Natural killer cell (primary cell): ENCODE measurements at regions not wholly inside any gene's neighbourhood (a gene's known extent, or its start where the extent isn't known, plus 50 kb on each side); places are given as distances from the start of the nearest gene placed in this dataset.

Experiments used
- ATAC-seq, 3 donors: fragments of 150-1000 bp in 2 of 3; fragments of 200-7000 bp in 1 of 3; cut with Tn5 transposase; 1 replicate in 1 of 3; 2 replicates in 2 of 3; pipeline ENCODE4 v1.10.0; 2021; ENCODE audit warnings: mild to moderate bottlenecking in 2 of 3, moderate library complexity in 2 of 3
- DNase-seq, 2 donors: peaks; one replicate each; pipeline versions ENCODE4 v3.0.0 to v3.0.0-alpha.2; 2013 to 2021; ENCODE audit warnings: mixed read lengths in 1 of 2
- H3K27ac ChIP-seq: one replicate; pipeline ENCODE4 v1.5.1; 2013; ENCODE audit warnings: mild to moderate bottlenecking, low read length
- H3K27me3 ChIP-seq: one replicate; pipeline ENCODE4 v1.6.1; 2013; ENCODE audit warnings: low read length; ENCODE audit not compliant: control insufficient read depth, insufficient read depth
- H3K36me3 ChIP-seq: one replicate; pipeline ENCODE4 v1.6.1; 2013; ENCODE audit warnings: low read length; ENCODE audit not compliant: control insufficient read depth, insufficient read depth
- H3K4me1 ChIP-seq: one replicate; pipeline ENCODE4 v1.6.1; 2013; ENCODE audit warnings: low read length; ENCODE audit not compliant: control insufficient read depth, insufficient read depth
- H3K4me3 ChIP-seq: one replicate; pipeline ENCODE4 v1.5.1; 2013; ENCODE audit warnings: low read length
- H3K9me3 ChIP-seq: one replicate; pipeline ENCODE4 v1.6.1; 2013; ENCODE audit warnings: low read length; ENCODE audit not compliant: control insufficient read depth, insufficient read depth
- H3K27ac Mint-ChIP-seq, 2 donors: one replicate each; pipeline ENCODE4 v1.8.0; 2022; ENCODE audit warnings: mild to moderate bottlenecking in 2 of 2, mixed read lengths in 2 of 2, moderate library complexity in 1 of 2
- H3K27me3 Mint-ChIP-seq, 2 donors: one replicate each; pipeline ENCODE4 v1.8.0; 2022; ENCODE audit warnings: low read depth in 2 of 2, mixed read lengths in 2 of 2
- H3K36me3 Mint-ChIP-seq: one replicate; pipeline ENCODE4 v1.8.0; 2022; ENCODE audit warnings: mixed read lengths
- H3K4me1 Mint-ChIP-seq, 2 donors: one replicate each; pipeline ENCODE4 v1.8.0; 2022; ENCODE audit warnings: mixed read lengths in 2 of 2
- H3K4me3 Mint-ChIP-seq: one replicate; pipeline ENCODE4 v1.8.0; 2022; ENCODE audit warnings: mild to moderate bottlenecking, moderate library complexity, mixed read lengths
- H3K9me3 Mint-ChIP-seq, 2 donors: one replicate each; pipeline ENCODE4 v1.8.0; 2022; ENCODE audit warnings: mixed read lengths in 2 of 2
- CTCF ChIP-seq: fragments of 200-600 bp; IDR thresholded peaks from one replicate; pipeline ENCODE4 v1.8.0; 2022; ENCODE audit warnings: antibody characterized with exemption
- WGBS: methylation state at CpG from one replicate; pipeline ENCODE4 v1.1.7; 2013; ENCODE audit warnings: missing lambda C conversion rate; ENCODE audit not compliant: insufficient coverage; 5-methylcytosine and 5-hydroxymethylcytosine counted together
- intact Hi-C: fragments of 100-400 bp; cut with micrococcal nuclease; formaldehyde crosslinking; loops from one replicate; pipeline ENCODE4 v1.14.2; 2022

DNA sequence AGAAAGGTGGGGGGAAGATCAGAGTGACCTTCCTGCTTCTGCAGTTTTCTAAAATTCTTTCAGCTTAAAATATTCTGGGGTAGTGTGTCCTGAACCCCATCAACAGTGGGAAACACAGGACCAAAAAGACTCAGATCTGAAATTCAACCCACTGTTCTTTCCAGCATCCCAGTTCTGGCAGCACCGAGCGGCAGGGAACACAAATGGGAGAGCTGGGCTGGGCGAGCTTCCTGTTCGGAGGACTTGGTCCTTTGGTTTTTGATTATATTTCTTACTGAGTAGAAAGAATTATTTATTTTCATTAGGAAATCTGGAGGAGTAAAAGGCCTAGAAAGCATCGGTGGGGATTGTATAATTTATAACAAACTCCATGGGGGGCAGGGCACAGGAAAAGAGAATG lies 239.1 kb downstream of the COG6 start:
- H3K36me3 Mint-ChIP-seq: no peaks in the 10 kb centered on the region
- Histone ChIP-seq H3K36me3 (no peaks in the 10 kb centered on the region), H3K4me3 (no peak overlapping the region), H3K4me1 (no peaks in the 10 kb centered on the region), H3K9me3 (no peaks in the 10 kb centered on the region), H3K27ac (no peak overlapping the region), H3K27me3 (no peaks in the 10 kb centered on the region)
- no peak overlapping the region for H3K4me3 Mint-ChIP-seq
- ATAC-seq: no peak
- DNase-seq: no peak
- H3K27ac Mint-ChIP-seq: no peak overlapping the region
- intact Hi-C loops: no loop called here
- no peak for TF ChIP-seq CTCF
- H3K27me3 Mint-ChIP-seq: peaks cover 20 to 41% of the 10 kb centered on the region in 2 donors
- H3K4me1 Mint-ChIP-seq: peaks cover 0 to 6% of the 10 kb centered on the region in 2 donors
- WGBS: 92% methylated on average over 4 of the region's 5 CpGs
- H3K9me3 Mint-ChIP-seq: no peaks in the 10 kb centered on the region

DNA sequence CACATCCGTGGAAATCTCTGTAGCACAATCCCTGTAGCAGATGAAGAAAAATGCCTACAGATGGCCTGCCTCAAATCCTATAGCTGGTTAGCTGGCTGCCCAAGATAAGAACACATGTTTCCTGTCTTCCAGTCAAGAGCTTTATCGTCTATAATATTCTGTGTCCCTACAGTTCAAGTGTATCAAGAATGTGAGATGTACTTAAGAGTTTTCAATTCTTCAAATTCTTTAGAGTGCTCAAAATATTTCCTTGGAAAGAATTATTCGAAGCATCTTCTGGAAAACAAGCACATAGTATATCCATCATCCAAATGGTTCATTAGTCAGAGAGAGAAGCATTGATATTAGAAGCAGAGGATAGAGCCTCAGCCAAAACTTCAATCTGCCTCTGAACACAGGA lies 239.8 kb downstream of the COG6 start:
- Histone ChIP-seq H3K36me3 (no peaks in the 10 kb centered on the region), H3K9me3 (no peaks in the 10 kb centered on the region), H3K4me1 (no peaks in the 10 kb centered on the region), H3K27me3 (no peaks in the 10 kb centered on the region), H3K4me3 (no peak overlapping the region), H3K27ac (no peak overlapping the region)
- DNase-seq (no peak), ATAC-seq (no peak)
- Mint-ChIP-seq H3K4me3 (no peak overlapping the region), H3K27me3 (peaks cover 20 to 48% of the 10 kb centered on the region in 2 donors), H3K9me3 (no peaks in the 10 kb centered on the region), H3K4me1 (peaks cover 0 to 6% of the 10 kb centered on the region in 2 donors), H3K27ac (no peak overlapping the region), H3K36me3 (no peaks in the 10 kb centered on the region)
- no peak for TF ChIP-seq CTCF
- intact Hi-C loops: no loop called here
- 26% methylated on average over 2 of the region's 3 CpGs for WGBS

DNA sequence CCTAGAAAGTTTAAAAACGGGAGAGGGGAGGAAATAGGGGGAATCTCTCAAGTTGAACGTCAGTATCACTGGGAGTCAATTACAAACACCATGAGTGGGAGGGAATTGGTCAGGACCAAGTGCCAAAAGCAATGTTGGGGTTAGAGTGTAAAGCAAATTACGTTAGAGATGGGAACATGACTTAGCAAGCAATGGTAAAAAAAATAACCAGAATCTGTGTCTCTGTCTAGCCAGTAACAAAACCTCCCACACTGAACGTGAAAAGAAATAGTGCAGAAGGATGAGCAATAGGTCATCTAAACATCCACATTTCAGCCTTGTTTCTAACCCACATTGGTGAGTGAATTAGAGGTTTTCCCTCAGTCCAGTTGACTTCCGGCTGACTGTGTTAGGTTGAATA lies 242.2 kb downstream of the COG6 start:
- H3K9me3 ChIP-seq: no peaks in the 10 kb centered on the region
- 83% methylated on average over 4 of the region's 5 CpGs for WGBS
- intact Hi-C loops: no loop called here
- Mint-ChIP-seq H3K4me1 (peaks cover 0 to 4% of the 10 kb centered on the region in 2 donors), H3K27me3 (peaks cover 18 to 64% of the 10 kb centered on the region in 2 donors), H3K9me3 (no peaks in the 10 kb centered on the region), H3K27ac (no peak overlapping the region), H3K4me3 (no peak overlapping the region), H3K36me3 (no peaks in the 10 kb centered on the region)
- H3K4me3 ChIP-seq: no peak overlapping the region
- H3K36me3 ChIP-seq: no peaks in the 10 kb centered on the region
- TF ChIP-seq CTCF: no peak
- peaks cover 5% of the 10 kb centered on the region for H3K27me3 ChIP-seq
- DNase-seq (no peak), ATAC-seq (no peak)
- H3K4me1 ChIP-seq: no peaks in the 10 kb centered on the region
- no peak overlapping the region for H3K27ac ChIP-seq

DNA sequence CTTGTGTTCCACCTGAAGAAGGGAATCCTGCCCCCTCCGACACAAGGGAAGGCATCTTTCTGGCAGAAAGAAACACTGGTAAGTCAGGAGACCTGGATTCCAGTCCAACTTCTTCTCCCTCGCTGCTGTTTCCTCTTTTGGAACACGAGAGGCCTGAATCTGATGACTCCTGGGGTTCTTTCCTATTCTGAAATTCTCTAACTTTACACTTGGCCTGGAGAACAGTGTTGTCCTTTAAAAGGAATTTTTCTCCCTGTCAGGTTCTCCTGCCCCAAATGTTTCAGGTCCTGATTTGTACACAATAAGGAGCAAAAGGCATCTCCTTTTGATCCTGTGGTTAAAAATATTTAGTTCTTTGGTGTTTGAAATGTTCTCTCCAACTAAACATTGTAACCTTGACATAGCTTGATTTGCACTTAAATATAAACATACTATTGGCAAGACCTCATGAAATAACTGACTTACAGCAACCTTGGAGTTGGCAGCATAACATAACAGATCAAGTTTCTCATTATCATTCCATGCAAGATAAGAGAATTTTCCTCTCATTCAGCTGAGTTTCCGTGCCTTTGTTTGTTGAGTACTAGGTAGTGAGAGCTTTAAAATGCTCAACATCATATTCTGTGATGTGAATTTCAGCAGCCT lies 244.8 kb downstream of the COG6 start:
- DNase-seq (no peak), ATAC-seq (no peak)
- Mint-ChIP-seq H3K4me1 (no peaks in the 10 kb centered on the region), H3K4me3 (no peak overlapping the region), H3K9me3 (peaks cover 0 to 1% of the 10 kb centered on the region in 2 donors), H3K27me3 (peaks cover 5 to 48% of the 10 kb centered on the region in 2 donors), H3K27ac (no peak overlapping the region), H3K36me3 (no peaks in the 10 kb centered on the region)
- H3K4me3 ChIP-seq: no peak overlapping the region
- no peak for TF ChIP-seq CTCF
- H3K27me3 ChIP-seq: peaks cover 5% of the 10 kb centered on the region
- no peaks in the 10 kb centered on the region for H3K36me3 ChIP-seq
- no peaks in the 10 kb centered on the region for H3K4me1 ChIP-seq
- no peak overlapping the region for H3K27ac ChIP-seq
- H3K9me3 ChIP-seq: no peaks in the 10 kb centered on the region
- intact Hi-C loops: no loop called here
- 89% methylated on average over 3 of the region's 4 CpGs for WGBS
